Coronary artery (tissue), 2 donors: ENCODE measurements at regions not wholly inside any gene's neighbourhood (a gene's known extent, or its start where the extent isn't known, plus 50 kb on each side); places are given as distances from the start of the nearest gene placed in this dataset.

Experiments used
- DNase-seq: peaks from one replicate; pipeline ENCODE4 v3.0.0-alpha.2; 2017; ENCODE audit warnings: low spot score
- H3K27ac ChIP-seq, 2 donors: fragments of 200-600 bp; sonication (generic); one replicate each; pipeline ENCODE4 v1.5.1; 2016 to 2019
- H3K4me3 ChIP-seq: fragments of 200-600 bp; sonication (generic); 2 replicates; pipeline ENCODE4 v1.5.1; 2016; ENCODE audit warnings: mild to moderate bottlenecking, moderate library complexity
- CTCF ChIP-seq: fragments of 200-600 bp; sonication (generic); IDR thresholded peaks from one replicate; pipeline ENCODE4 v1.5.1; 2019; ENCODE audit warnings: antibody characterized with exemption

- DNase-seq, result no peak
- Histone ChIP-seq H3K27ac (no peak overlapping the region), H3K4me3 (no peak overlapping the region)
- no peak for TF ChIP-seq CTCF
These were observed 1213.3 kb downstream of the C4orf33 start for GRCh38 chr4:130309221-130309620.

- Histone ChIP-seq H3K4me3 (no peak overlapping the region), H3K27ac (no peak overlapping the region)
- no peak for TF ChIP-seq CTCF
- no peak for DNase-seq
These were observed 1226.5 kb downstream of the C4orf33 start for GRCh38 chr4:130322439-130322838.

GRCh38 chr4:130329036-130329435 is 1233.1 kb downstream of the C4orf33 start:
- H3K27ac ChIP-seq, result no peak overlapping the region
- no peak for TF ChIP-seq CTCF
- DNase-seq, result no peak
- no peak overlapping the region for H3K4me3 ChIP-seq

- Histone ChIP-seq H3K27ac (no peak overlapping the region), H3K4me3 (no peak overlapping the region)
- no peak for DNase-seq
- no peak for TF ChIP-seq CTCF
These were observed 1237.3 kb downstream of the C4orf33 start for GRCh38 chr4:130333241-130333759.

GRCh38 chr4:130335417-130336194 is 1239.7 kb downstream of the C4orf33 start:
- TF ChIP-seq CTCF, result no peak
- Histone ChIP-seq H3K27ac (no peak overlapping the region), H3K4me3 (no peak overlapping the region)
- no peak for DNase-seq

GRCh38 chr4:130336585-130337217 is 1240.7 kb downstream of the C4orf33 start:
- DNase-seq, result no peak

More at GRCh38 chr4:130336585-130337217, 1240.7 kb downstream of the C4orf33 start:
- Histone ChIP-seq H3K4me3 (no peak overlapping the region), H3K27ac (no peak overlapping the region)
- no peak for TF ChIP-seq CTCF
